H1 (cell line): ENCODE measurements at regions not wholly inside any gene's neighbourhood (a gene's known extent, or its start where the extent isn't known, plus 50 kb on each side); places are given as distances from the start of the nearest gene placed in this dataset.

ENCODE experiments used
- CTCF ChIA-PET: fragments of 300-600 bp; sonication (Branson Sonifier 250); formaldehyde crosslinking; loops from one replicate; lab custom pipeline; 2021; ENCODE audit not compliant: partially characterized antibody; lab: Charles Lee
- POLR2A ChIA-PET: fragments of 300-600 bp; sonication (Branson Sonifier 250); formaldehyde crosslinking; loops from one replicate; lab custom pipeline; 2021; ENCODE audit warnings: inconsistent platforms; ENCODE audit not compliant: partially characterized antibody; lab: Charles Lee
- DNase-seq, 2 experiments: peaks; one replicate each; pipeline versions ENCODE4 v3.0.0 to v3.0.0-alpha.2; 2010 to 2022; ENCODE audit warnings: low spot score in 2 of 2, low read depth in 1 of 2, mixed read lengths in 1 of 2
- FAIRE-seq: peaks from 2 replicates; lab custom pipeline; 2011; peaks lifted over from hg19 to GRCh38; lab: Jason Lieb, UNC
- H2AFZ ChIP-seq: 2 replicates; pipeline ENCODE4 v1.8.1; 2012; ENCODE audit warnings: low read length, inconsistent platforms
- H2AK5ac ChIP-seq: 2 replicates; pipeline ENCODE4 v1.6.1; 2013; ENCODE audit warnings: low read depth, low read length
- H2BK120ac ChIP-seq: replicated peaks from 2 replicates; pipeline ENCODE3; 2013; ENCODE audit warnings: low read depth, low read length, inconsistent platforms
- H2BK12ac ChIP-seq: 2 replicates; pipeline ENCODE4 v1.6.1; 2013; ENCODE audit warnings: low read depth, low read length
- H2BK15ac ChIP-seq: 2 replicates; pipeline ENCODE4 v1.6.1; 2013; ENCODE audit warnings: low read length
- H2BK20ac ChIP-seq: 2 replicates; pipeline ENCODE4 v1.6.1; 2013; ENCODE audit warnings: low read length
- H2BK5ac ChIP-seq: 2 replicates; pipeline ENCODE4 v1.6.1; 2013; ENCODE audit warnings: low read depth, low read length
- H3K14ac ChIP-seq: 2 replicates; pipeline ENCODE4 v1.6.1; 2013; ENCODE audit warnings: inconsistent platforms; ENCODE audit not compliant: insufficient read length
- H3K18ac ChIP-seq: 2 replicates; pipeline ENCODE4 v1.6.1; 2013; ENCODE audit warnings: low read length; ENCODE audit errors: extremely low read depth
- H3K23ac ChIP-seq: 2 replicates; pipeline ENCODE4 v1.6.1; 2013; ENCODE audit warnings: inconsistent platforms; ENCODE audit not compliant: insufficient read length
- H3K23me2 ChIP-seq: 2 replicates; pipeline ENCODE4 v1.6.1; 2013; ENCODE audit warnings: low read depth, low read length
- H3K27ac ChIP-seq: 2 replicates; pipeline ENCODE4 v1.6.1; 2011; ENCODE audit warnings: low read depth, low read length, inconsistent platforms
- H3K27me3 ChIP-seq, 4 experiments: replicated peaks in 1 of 4; 1 replicate in 1 of 4; 2 replicates in 3 of 4; pipeline versions ENCODE4 v1.6.1 to v1.8.1; 2011 to 2013; ENCODE audit warnings: low read length in 3 of 4, mild to moderate bottlenecking in 3 of 4, inconsistent platforms in 2 of 4, mixed read lengths in 2 of 4, moderate library complexity in 1 of 4; ENCODE audit not compliant: control insufficient read depth in 3 of 4, insufficient read depth in 3 of 4; ENCODE audit errors: extremely low read depth in 1 of 4
- H3K36me3 ChIP-seq, 4 experiments: 2 replicates each; pipeline versions ENCODE4 v1.6.1 to v1.8.1; 2011 to 2013; ENCODE audit warnings: mild to moderate bottlenecking in 4 of 4, low read length in 3 of 4, moderate library complexity in 2 of 4, control low read depth in 1 of 4, inconsistent platforms in 1 of 4; ENCODE audit not compliant: insufficient read depth in 4 of 4, control insufficient read depth in 2 of 4
- H3K4ac ChIP-seq: replicated peaks from 2 replicates; pipeline ENCODE3; 2013; ENCODE audit warnings: low read length, low read depth, mixed read lengths, inconsistent platforms; ENCODE audit not compliant: insufficient read length
- H3K4me1 ChIP-seq, 4 experiments: replicated peaks in 1 of 4; 1 replicate in 1 of 4; 2 replicates in 3 of 4; pipeline versions ENCODE4 v1.6.1 to v1.8.1; 2011 to 2013; ENCODE audit warnings: low read length in 3 of 4, inconsistent platforms in 2 of 4, mixed read lengths in 1 of 4; ENCODE audit not compliant: insufficient read depth in 4 of 4, control insufficient read depth in 3 of 4
- H3K4me2 ChIP-seq, 2 experiments: 2 replicates each; pipeline versions ENCODE4 v1.6.1 to v1.8.1; 2011 to 2013; ENCODE audit warnings: low read depth in 2 of 2, low read length in 2 of 2, control low read depth in 1 of 2, inconsistent platforms in 1 of 2, mild to moderate bottlenecking in 1 of 2; ENCODE audit not compliant: insufficient read depth in 1 of 2
- H3K4me3 ChIP-seq, 4 experiments: fragments of 200-600, 300-600 bp in 1 of 4; sonication (generic), shearing (Covaris generic), sonication (Bioruptor Twin) in 1 of 4; 2 replicates each; pipeline versions ENCODE4 v1.5.1 to v1.8.1; 2011 to 2016; ENCODE audit warnings: low read length in 4 of 4, low read depth in 3 of 4, control low read depth in 2 of 4, inconsistent platforms in 2 of 4, mild to moderate bottlenecking in 2 of 4, mixed read lengths in 1 of 4, moderate library complexity in 1 of 4; ENCODE audit not compliant: insufficient read depth in 2 of 4; ENCODE audit errors: extremely low read depth in 1 of 4
- H3K56ac ChIP-seq: replicated peaks from 2 replicates; pipeline ENCODE3; 2013; ENCODE audit warnings: low read depth, mild to moderate bottlenecking, mixed read lengths, low read length, inconsistent platforms; ENCODE audit not compliant: insufficient read length
- H3K79me1 ChIP-seq: 2 replicates; pipeline ENCODE4 v1.6.1; 2013; ENCODE audit warnings: low read depth, low read length, control low read depth
- H3K79me2 ChIP-seq, 2 experiments: 2 replicates each; pipeline versions ENCODE4 v1.6.1 to v1.8.1; 2012 to 2013; ENCODE audit warnings: low read length in 2 of 2, mild to moderate bottlenecking in 2 of 2, inconsistent platforms in 1 of 2; ENCODE audit not compliant: insufficient read depth in 2 of 2, control insufficient read depth in 1 of 2
- H3K9ac ChIP-seq, 4 experiments: replicated peaks in 1 of 4; 1 replicate in 1 of 4; 2 replicates in 3 of 4; pipeline versions ENCODE4 v1.6.1 to v1.8.1; 2011 to 2013; ENCODE audit warnings: low read depth in 3 of 4, low read length in 3 of 4, control low read depth in 2 of 4, mild to moderate bottlenecking in 2 of 4, moderate library complexity in 2 of 4, inconsistent platforms in 1 of 4; ENCODE audit errors: extremely low read depth in 1 of 4
- H3K9me3 ChIP-seq, 2 experiments: 2 replicates each; pipeline versions ENCODE4 v1.6.1 to v1.8.1; 2012 to 2013; ENCODE audit warnings: mild to moderate bottlenecking in 2 of 2, moderate library complexity in 2 of 2, control low read depth in 1 of 2, inconsistent platforms in 1 of 2, low read depth in 1 of 2, low read length in 1 of 2, mixed read lengths in 1 of 2; ENCODE audit not compliant: insufficient read depth in 2 of 2
- H4K20me1 ChIP-seq, 2 experiments: replicated peaks in 1 of 2; 2 replicates each; pipeline versions ENCODE3 to v1.8.1; 2011 to 2013; ENCODE audit warnings: inconsistent platforms in 2 of 2, low read length in 2 of 2, mild to moderate bottlenecking in 1 of 2; ENCODE audit not compliant: insufficient read depth in 2 of 2, control insufficient read depth in 1 of 2
- H4K5ac ChIP-seq: 2 replicates; pipeline ENCODE4 v1.6.1; 2013; ENCODE audit warnings: low read length, low read depth, mixed read lengths, inconsistent platforms; ENCODE audit not compliant: insufficient read length
- H4K8ac ChIP-seq: 2 replicates; pipeline ENCODE4 v1.8.0; 2013; ENCODE audit warnings: mild to moderate bottlenecking, moderate library complexity, low read length, inconsistent platforms; ENCODE audit not compliant: insufficient read depth; ENCODE audit errors: extremely low read depth
- H4K91ac ChIP-seq: replicated peaks from 2 replicates; pipeline ENCODE3; 2013; ENCODE audit warnings: low read length, mixed read lengths, inconsistent platforms; ENCODE audit not compliant: insufficient read length
- ASH2L ChIP-seq: fragments of 200-600, 300-600 bp; sonication (generic); IDR thresholded peaks from one replicate; pipeline ENCODE4 v1.7.1; 2017; ENCODE audit warnings: low read length
- CBX8 ChIP-seq: fragments of 300-800, 300-1000 bp; sonication (generic); IDR thresholded peaks from 2 replicates; pipeline ENCODE4 v1.7.1; 2016; ENCODE audit warnings: low read depth, low read length, borderline replicate concordance
- CTCF ChIP-seq, 3 experiments: IDR thresholded peaks; 1 replicate in 2 of 3; 2 replicates in 1 of 3; pipeline versions ENCODE4 v1.5.1 to v1.6.1; 2011; ENCODE audit warnings: low read length in 3 of 3, mild to moderate bottlenecking in 3 of 3, inconsistent platforms in 2 of 3, low read depth in 1 of 3, moderate library complexity in 1 of 3; ENCODE audit not compliant: insufficient read depth in 1 of 3; ENCODE audit errors: control extremely low read depth in 1 of 3
- HDAC2 ChIP-seq, 2 experiments: fragments of 300-600 bp in 1 of 2; sonication (generic) in 1 of 2; IDR thresholded peaks; 2 replicates each; pipeline ENCODE4 v1.6.1; 2011 to 2012; ENCODE audit warnings: low read depth in 2 of 2, low read length in 2 of 2, mild to moderate bottlenecking in 2 of 2, moderate library complexity in 2 of 2, borderline replicate concordance in 1 of 2, inconsistent platforms in 1 of 2
- JUND ChIP-seq: IDR thresholded peaks from 2 replicates; pipeline ENCODE4 v1.6.1; 2011; ENCODE audit warnings: mild to moderate bottlenecking, improper control_type of control experiment, low read length
- NANOG ChIP-seq: IDR thresholded peaks from 2 replicates; pipeline ENCODE4 v1.6.1; 2011; ENCODE audit warnings: low read length, low read depth, mild to moderate bottlenecking, inconsistent platforms; ENCODE audit not compliant: insufficient read depth, poor library complexity, severe bottlenecking
- POLR2A ChIP-seq, 2 experiments: IDR thresholded peaks; 1 replicate in 1 of 2; 2 replicates in 1 of 2; pipeline ENCODE4 v1.6.1; 2011; ENCODE audit warnings: low read depth in 2 of 2, low read length in 2 of 2, mild to moderate bottlenecking in 2 of 2; ENCODE audit errors: control extremely low read depth in 1 of 2
- RNF2 ChIP-seq: fragments of 200-900, 300-1000 bp; sonication (generic); IDR thresholded peaks from 2 replicates; pipeline ENCODE4 v1.7.1; 2016; ENCODE audit warnings: borderline replicate concordance, low read depth, mild to moderate bottlenecking, antibody characterized with exemption, low read length; ENCODE audit not compliant: poor library complexity, severe bottlenecking; ENCODE audit errors: missing control alignments
- SP2 ChIP-seq: IDR thresholded peaks from 2 replicates; pipeline ENCODE4 v1.6.1; 2012; ENCODE audit warnings: mild to moderate bottlenecking, low read length, inconsistent platforms
- SP4 ChIP-seq: IDR thresholded peaks from 2 replicates; pipeline ENCODE4 v1.6.1; 2012; ENCODE audit warnings: low read length, inconsistent platforms
- WGBS, 2 experiments: shearing (Covaris generic) in 1 of 2; methylation state at CpG; one replicate each; pipeline versions ENCODE4 v1.1.6 to v1.1.7; 2013 to 2015; ENCODE audit warnings: low lambda C conversion rate in 2 of 2, mixed read lengths in 2 of 2, inconsistent platforms in 1 of 2, low coverage in 1 of 2, missing lambda C conversion rate in 1 of 2; ENCODE audit not compliant: insufficient replicate concordance in 2 of 2, insufficient coverage in 1 of 2, insufficient read length in 1 of 2; ENCODE audit errors: extremely low coverage in 1 of 2, missing lambda C conversion rate in 1 of 2; 5-methylcytosine and 5-hydroxymethylcytosine counted together

- H4K5ac ChIP-seq: no peak overlapping the region
- no peaks in the 10 kb centered on the region for H4K20me1 ChIP-seq
- WGBS, 2 experiments: 90% methylated on average over 3 of the region's 3 CpGs; no CpG with 5 or more reads in 1 of the 2 experiments
- FAIRE-seq (no peak), DNase-seq (no peak)
- TF ChIP-seq SP2 (no peak), NANOG (no peak), RNF2 (no peak), JUND (no peak), CTCF (IDR thresholded peaks at IDR 0.05; ENCODE audit: control extremely low read depth in 1 of 3, insufficient read depth in 1 of 3, low read depth in 1 of 3, low read length in 3 of 3) (no peak), SP4 (no peak), CBX8 (no peak), ASH2L (no peak), POLR2A (IDR thresholded peaks at IDR 0.05; ENCODE audit: control extremely low read depth in 1 of 2, low read depth in 2 of 2, low read length in 2 of 2) (no peak), HDAC2 (IDR thresholded peaks at IDR 0.05; ENCODE audit: borderline replicate concordance in 1 of 2, low read depth in 2 of 2, low read length in 2 of 2) (no peak)
- H3K14ac ChIP-seq: no peak overlapping the region
- CTCF ChIA-PET: interaction anchor here (0.9 to 1.1 kb wide), 2 partner anchors 10 to 306 kb away, joined by 3 read pairs; no protein-coding TSS in a partner anchor
- no peak overlapping the region for H2BK20ac ChIP-seq
- no peaks in the 10 kb centered on the region for H3K79me2 ChIP-seq
- POLR2A ChIA-PET: no interaction called here
- H3K27me3 ChIP-seq: no peaks in the 10 kb centered on the region
- no peak overlapping the region for H2AFZ ChIP-seq
- H3K4ac ChIP-seq: no peak overlapping the region
- H3K23ac ChIP-seq: no peak overlapping the region
- H4K8ac ChIP-seq: no peak overlapping the region
- H2BK120ac ChIP-seq: no peak overlapping the region
- no peak overlapping the region for H3K4me2 ChIP-seq
- no peaks in the 10 kb centered on the region for H3K79me1 ChIP-seq
- no peaks in the 10 kb centered on the region for H3K4me1 ChIP-seq
- no peak overlapping the region for H3K56ac ChIP-seq
- H3K27ac ChIP-seq: no peak overlapping the region
- no peak overlapping the region for H3K4me3 ChIP-seq
- H3K9me3 ChIP-seq: no peaks in the 10 kb centered on the region
- no peak overlapping the region for H3K18ac ChIP-seq
- no peak overlapping the region for H2BK12ac ChIP-seq
- H4K91ac ChIP-seq: no peak overlapping the region
- no peak overlapping the region for H2BK5ac ChIP-seq
- H2BK15ac ChIP-seq: no peak overlapping the region
- no peaks in the 10 kb centered on the region for H3K36me3 ChIP-seq
- H3K23me2 ChIP-seq: no peaks in the 10 kb centered on the region; the same call in 1 of the 2 replicates
- H2AK5ac ChIP-seq: no peak overlapping the region
- H3K9ac ChIP-seq: no peak overlapping the region
These were observed 497.2 kb downstream of the MAT2B start for GRCh38 chr5:164002628-164003027.
